ENCODE measurements at regions not wholly inside any gene's neighbourhood (a gene's known extent, or its start where the extent isn't known, plus 50 kb on each side); places are given as distances from the start of the nearest gene placed in this dataset.

- no peaks in the 10 kb centered on the region for H3K27me3 Mint-ChIP-seq
- H3K9me3 Mint-ChIP-seq: peaks cover 0 to 10% (median 7%) of the 10 kb centered on the region in 9 donors
- DNase-seq: no peak
- POLR2A ChIA-PET: no interaction called here
- no peak overlapping the region for H3K27ac Mint-ChIP-seq
- H3K36me3 Mint-ChIP-seq: no peaks in the 10 kb centered on the region
- no peak for ATAC-seq
- no peak overlapping the region for H3K4me3 Mint-ChIP-seq
- H3K4me1 Mint-ChIP-seq: no peaks in the 10 kb centered on the region
Measured at GRCh38 chr9:28206280-28206679, 633.0 kb upstream of the C9orf72 start.

- H3K4me1 Mint-ChIP-seq: no peaks in the 10 kb centered on the region
- DNase-seq (no peak), ATAC-seq (no peak)
- H3K27ac Mint-ChIP-seq: no peak overlapping the region
- no peak overlapping the region for H3K4me3 Mint-ChIP-seq
- no peaks in the 10 kb centered on the region for H3K36me3 Mint-ChIP-seq
- POLR2A ChIA-PET: no interaction called here
- no peaks in the 10 kb centered on the region for H3K27me3 Mint-ChIP-seq
- peaks cover 0 to 9% (median 4%) of the 10 kb centered on the region in 9 donors for H3K9me3 Mint-ChIP-seq
Measured at GRCh38 chr9:28207657-28208056, 634.4 kb upstream of the C9orf72 start.

GRCh38 chr9:28209130-28209529 is 635.8 kb upstream of the C9orf72 start:
- no peak for DNase-seq
- Mint-ChIP-seq H3K36me3 (no peaks in the 10 kb centered on the region), H3K4me1 (no peaks in the 10 kb centered on the region), H3K9me3 (peaks cover 0 to 9% (median 4%) of the 10 kb centered on the region in 9 donors), H3K4me3 (no peak overlapping the region), H3K27ac (no peak overlapping the region), H3K27me3 (no peaks in the 10 kb centered on the region)
- POLR2A ChIA-PET: no interaction called here
- no peak for ATAC-seq

- Mint-ChIP-seq H3K36me3 (no peaks in the 10 kb centered on the region), H3K4me1 (no peaks in the 10 kb centered on the region), H3K9me3 (peaks cover 0 to 4% (median 0%) of the 10 kb centered on the region in 9 donors), H3K27ac (no peak overlapping the region), H3K4me3 (no peak overlapping the region), H3K27me3 (no peaks in the 10 kb centered on the region)
- DNase-seq (no peak), ATAC-seq (no peak)
- POLR2A ChIA-PET: no interaction called here
Measured at GRCh38 chr9:28212979-28213378, 639.7 kb upstream of the C9orf72 start.

- Mint-ChIP-seq H3K27me3 (no peaks in the 10 kb centered on the region), H3K4me1 (no peaks in the 10 kb centered on the region), H3K36me3 (no peaks in the 10 kb centered on the region), H3K4me3 (no peak overlapping the region), H3K9me3 (peaks cover 0 to 4% (median 0%) of the 10 kb centered on the region in 9 donors), H3K27ac (no peak overlapping the region)
- ATAC-seq (no peak), DNase-seq (no peak)
- POLR2A ChIA-PET: no interaction called here
Measured at GRCh38 chr9:28215536-28216299, 642.4 kb upstream of the C9orf72 start.

- no peak for ATAC-seq
- Mint-ChIP-seq H3K4me1 (no peaks in the 10 kb centered on the region), H3K9me3 (peaks cover 2 to 31% (median 9%) of the 10 kb centered on the region in 9 donors), H3K36me3 (no peaks in the 10 kb centered on the region), H3K4me3 (no peak overlapping the region), H3K27me3 (no peaks in the 10 kb centered on the region), H3K27ac (no peak overlapping the region)
- POLR2A ChIA-PET: no interaction called here
- DNase-seq: no peak
Measured at GRCh38 chr9:28232686-28233085, 659.4 kb upstream of the C9orf72 start.

- ATAC-seq: no peak
- H3K9me3 Mint-ChIP-seq: peaks cover 2 to 31% (median 18%) of the 10 kb centered on the region in 9 donors
- H3K36me3 Mint-ChIP-seq: no peaks in the 10 kb centered on the region
- no peak overlapping the region for H3K27ac Mint-ChIP-seq
- H3K4me1 Mint-ChIP-seq: no peaks in the 10 kb centered on the region
- POLR2A ChIA-PET: no interaction called here
- no peak overlapping the region for H3K4me3 Mint-ChIP-seq
- DNase-seq: no peak
- no peaks in the 10 kb centered on the region for H3K27me3 Mint-ChIP-seq
Measured at GRCh38 chr9:28234133-28234893, 661.0 kb upstream of the C9orf72 start.

GRCh38 chr9:28234894-28235277 is 661.6 kb upstream of the C9orf72 start:
- no peaks in the 10 kb centered on the region for H3K36me3 Mint-ChIP-seq
- POLR2A ChIA-PET: no interaction called here
- no peak overlapping the region for H3K27ac Mint-ChIP-seq
- H3K9me3 Mint-ChIP-seq: peaks cover 2 to 32% (median 18%) of the 10 kb centered on the region in 9 donors
- H3K4me1 Mint-ChIP-seq: no peaks in the 10 kb centered on the region
- DNase-seq (no peak), ATAC-seq (no peak)
- H3K4me3 Mint-ChIP-seq: no peak overlapping the region
- H3K27me3 Mint-ChIP-seq: no peaks in the 10 kb centered on the region

GRCh38 chr9:28249424-28249823 is 676.1 kb upstream of the C9orf72 start:
- DNase-seq (no peak), ATAC-seq (no peak)
- Mint-ChIP-seq H3K4me1 (no peaks in the 10 kb centered on the region), H3K9me3 (peaks cover 0 to 18% (median 5%) of the 10 kb centered on the region in 9 donors), H3K4me3 (no peak overlapping the region), H3K27ac (no peak overlapping the region), H3K36me3 (no peaks in the 10 kb centered on the region), H3K27me3 (no peaks in the 10 kb centered on the region)
- POLR2A ChIA-PET: no interaction called here

GRCh38 chr9:28255174-28255573 is 681.9 kb upstream of the C9orf72 start:
- POLR2A ChIA-PET: no interaction called here
- Mint-ChIP-seq H3K27me3 (no peaks in the 10 kb centered on the region), H3K4me1 (no peaks in the 10 kb centered on the region), H3K4me3 (no peak overlapping the region), H3K27ac (no peak overlapping the region), H3K9me3 (peaks cover 0 to 19% (median 0%) of the 10 kb centered on the region in 9 donors), H3K36me3 (no peaks in the 10 kb centered on the region)
- no peak for DNase-seq
- no peak for ATAC-seq

GRCh38 chr9:28260330-28260729 is 687.0 kb upstream of the C9orf72 start:
- Mint-ChIP-seq H3K27ac (no peak overlapping the region), H3K4me3 (no peak overlapping the region), H3K27me3 (no peaks in the 10 kb centered on the region), H3K4me1 (no peaks in the 10 kb centered on the region), H3K9me3 (peaks cover 0 to 12% (median 2%) of the 10 kb centered on the region in 9 donors), H3K36me3 (no peaks in the 10 kb centered on the region)
- no peak for ATAC-seq
- POLR2A ChIA-PET: no interaction called here
- no peak for DNase-seq

- Mint-ChIP-seq H3K4me1 (no peaks in the 10 kb centered on the region), H3K27ac (no peak overlapping the region), H3K27me3 (no peaks in the 10 kb centered on the region), H3K9me3 (peaks cover 0 to 14% (median 4%) of the 10 kb centered on the region in 9 donors), H3K36me3 (no peaks in the 10 kb centered on the region), H3K4me3 (no peak overlapping the region)
- POLR2A ChIA-PET: no interaction called here
- no peak for DNase-seq
- ATAC-seq: no peak
Measured at GRCh38 chr9:28264368-28264767, 691.1 kb upstream of the C9orf72 start.

GRCh38 chr9:28267351-28267750 is 694.1 kb upstream of the C9orf72 start:
- Mint-ChIP-seq H3K4me1 (no peaks in the 10 kb centered on the region), H3K36me3 (no peaks in the 10 kb centered on the region), H3K27ac (no peak overlapping the region), H3K4me3 (no peak overlapping the region), H3K9me3 (peaks cover 0 to 16% (median 6%) of the 10 kb centered on the region in 9 donors), H3K27me3 (no peaks in the 10 kb centered on the region)
- DNase-seq (no peak), ATAC-seq (no peak)
- POLR2A ChIA-PET: no interaction called here

Measured in naive thymus-derived CD8-positive, alpha-beta T cell (primary cell).